ENCODE measurements at regions not wholly inside any gene's neighbourhood (a gene's known extent, or its start where the extent isn't known, plus 50 kb on each side); places are given as distances from the start of the nearest gene placed in this dataset. TPM values are rescaled to one million over a fixed set of nuclear protein-coding genes. Genes with fewer than 3 reads are reported as not detected.

- TF ChIP-seq CREB1 (IDR thresholded peaks at IDR 0.05) (no peak), CREB1 (CRISPR knock-in tag; IDR thresholded peaks at IDR 0.05) (no peak)
These were observed 50.4 kb upstream of the PTGFR start (continued) for GRCh38 chr1:78440381-78440793.

Small RNAs in the stretch of these regions (small RNA-seq; reads per million reads assigned to genes)
- gene AC096531.1: not detected
- gene RNA5SP23: 0.92 reads per million, percentile 54 among the genes with 10 or more reads in this experiment

All from K562 (cell line).